K562 (cell line): ENCODE measurements at regions not wholly inside any gene's neighbourhood (a gene's known extent, or its start where the extent isn't known, plus 50 kb on each side); places are given as distances from the start of the nearest gene placed in this dataset.

Experiments used
- ATAC-seq: fragments of 200-7000 bp; cut with Tn5 transposase; 3 replicates; pipeline ENCODE4 v1.9.1; 2020; ENCODE audit warnings: moderate library complexity
- BruUV-seq: library from RNA; stranded (reverse); fragments of 400-500 nt; replicated peaks from 2 replicates; lab custom pipeline; 2021; lab: Mats Ljungman, UMichigan
- CTCF ChIA-PET: fragments of 300-600 bp; formaldehyde crosslinking; extraction: SDS; loops from one replicate; lab custom pipeline; 2021; ENCODE audit warnings: low intra/inter-chr PET ratio; lab: Yijun Ruan, JAX
- POLR2A ChIA-PET: fragments of 300-600, 350-650 bp; sonication (Branson Sonifier 250); formaldehyde crosslinking; extraction: SDS; loops from one replicate; lab custom pipeline; 2021; ENCODE audit warnings: antibody characterized with exemption, inconsistent platforms; lab: Yijun Ruan, JAX
- DNase-seq, 4 experiments: peaks; one replicate each; pipeline versions ENCODE4 v3.0.0 to v3.0.0-alpha.2; 2011 to 2018; ENCODE audit warnings: low spot score in 3 of 4, mixed read lengths in 3 of 4; ENCODE audit errors: extremely low read depth in 1 of 4
- FAIRE-seq: peaks from 2 replicates; lab custom pipeline; 2011; peaks lifted over from hg19 to GRCh38; lab: Jason Lieb, UNC
- H2AFZ ChIP-seq: 2 replicates; pipeline ENCODE4 v1.6.0; 2011; ENCODE audit warnings: low read depth, low read length, control low read depth, inconsistent platforms
- H3K27ac ChIP-seq: fragments of 200-600 bp; 3 replicates; pipeline ENCODE4 v1.8.0; 2011; ENCODE audit warnings: low read depth, mild to moderate bottlenecking, control low read depth, inconsistent platforms, low read length, moderate library complexity, mixed read lengths; ENCODE audit errors: extremely low read depth
- H3K27me3 ChIP-seq, 2 experiments: fragments of 300-600 bp in 1 of 2; 2 replicates in 1 of 2; 3 replicates in 1 of 2; pipeline versions ENCODE4 v1.6.0 to v1.8.0; 2011; ENCODE audit warnings: inconsistent platforms in 2 of 2, low read length in 2 of 2, mild to moderate bottlenecking in 1 of 2, mixed read lengths in 1 of 2, moderate library complexity in 1 of 2; ENCODE audit not compliant: control insufficient read depth in 2 of 2, insufficient read depth in 2 of 2
- H3K36me3 ChIP-seq: fragments of 300-600 bp; 3 replicates; pipeline ENCODE4 v1.8.0; 2011; ENCODE audit warnings: mild to moderate bottlenecking, low read length, inconsistent platforms; ENCODE audit not compliant: control insufficient read depth, insufficient read depth
- H3K4me1 ChIP-seq, 2 experiments: fragments of 200-600 bp in 1 of 2; replicated peaks in 1 of 2; 2 replicates in 1 of 2; 3 replicates in 1 of 2; pipeline versions ENCODE4 v1.5.1 to v1.8.0; 2011; ENCODE audit warnings: inconsistent platforms in 2 of 2, low read length in 2 of 2, mild to moderate bottlenecking in 1 of 2, mixed read lengths in 1 of 2, moderate library complexity in 1 of 2; ENCODE audit not compliant: control insufficient read depth in 2 of 2, insufficient read depth in 2 of 2
- H3K4me2 ChIP-seq: 2 replicates; pipeline ENCODE4 v1.6.1; 2011; ENCODE audit warnings: low read length, control low read depth, inconsistent platforms, mixed read lengths; ENCODE audit not compliant: insufficient read depth
- H3K4me3 ChIP-seq: fragments of 200-600 bp; sonication (generic), shearing (Covaris generic); 2 replicates; pipeline ENCODE4 v1.5.1; 2016; ENCODE audit warnings: control low read depth, inconsistent platforms
- H3K79me2 ChIP-seq: fragments of 200-600 bp; 3 replicates; pipeline ENCODE4 v1.8.0; 2011; ENCODE audit warnings: low read length, inconsistent platforms; ENCODE audit not compliant: control insufficient read depth, insufficient read depth
- H3K9ac ChIP-seq, 2 experiments: 2 replicates each; pipeline versions ENCODE4 v1.6.0 to v1.6.1; 2011; ENCODE audit warnings: low read depth in 2 of 2, low read length in 2 of 2, control low read depth in 1 of 2, inconsistent platforms in 1 of 2, mild to moderate bottlenecking in 1 of 2, mixed read lengths in 1 of 2; ENCODE audit not compliant: insufficient read depth in 1 of 2
- H3K9me1 ChIP-seq: one replicate; pipeline ENCODE4 v1.6.0; 2011; ENCODE audit warnings: inconsistent platforms, mild to moderate bottlenecking, low read length, moderate library complexity; ENCODE audit not compliant: control insufficient read depth, insufficient read depth
- H3K9me3 ChIP-seq: replicated peaks from 2 replicates; pipeline ENCODE4 v1.5.1; 2011; ENCODE audit warnings: low read depth, low read length, inconsistent platforms; ENCODE audit not compliant: control insufficient read depth, insufficient read depth
- H4K20me1 ChIP-seq: replicated peaks from 2 replicates; pipeline ENCODE4 v1.6.1; 2011; ENCODE audit warnings: low read length, inconsistent platforms, mixed read lengths; ENCODE audit not compliant: control insufficient read depth, insufficient read depth
- CHAMP1 ChIP-seq: fragments of 450-650 bp; IDR thresholded peaks from 2 replicates; pipeline ENCODE4 v1.6.1; 2016; ENCODE audit warnings: mild to moderate bottlenecking
- DNMT1 ChIP-seq: fragments of 450-650 bp; IDR thresholded peaks from 2 replicates; pipeline ENCODE4 v1.6.1; 2016; ENCODE audit warnings: antibody characterized with exemption, mild to moderate bottlenecking
- HNRNPUL1 ChIP-seq: fragments of 200-400 bp; formaldehyde crosslinking; IDR thresholded peaks from 2 replicates; pipeline ENCODE4 v1.6.1; 2017; ENCODE audit warnings: low read length
- RBM22 ChIP-seq: fragments of 200-400 bp; formaldehyde crosslinking; IDR thresholded peaks from 2 replicates; pipeline ENCODE4 v1.6.1; 2018; ENCODE audit warnings: low read length, low read depth; ENCODE audit not compliant: poor library complexity, severe bottlenecking
- RBM25 ChIP-seq: fragments of 200-400 bp; formaldehyde crosslinking; IDR thresholded peaks from 2 replicates; pipeline ENCODE4 v1.6.1; 2018; ENCODE audit warnings: low read length, low read depth, moderate library complexity; ENCODE audit not compliant: severe bottlenecking
- SMAD1 ChIP-seq: fragments of 150-350 bp; IDR thresholded peaks from 2 replicates; pipeline ENCODE4 v1.6.1; 2014; ENCODE audit warnings: low read length, low read depth; ENCODE audit not compliant: partially characterized antibody
- TCFL5 ChIP-seq: fragments of 250-450 bp; sonication (Bioruptor Pico); conservative IDR thresholded peaks from 2 replicates; pipeline ENCODE4 v1.6.1; 2021; ENCODE audit warnings: mild to moderate bottlenecking, moderate library complexity, matching md5 sums
- XRCC3 ChIP-seq: fragments of 450-650 bp; IDR thresholded peaks from 2 replicates; pipeline ENCODE4 v1.6.1; 2017; ENCODE audit warnings: mild to moderate bottlenecking, moderate library complexity
- WGBS: fragments of 100-300 bp; shearing (Covaris generic); methylation state at CpG from one replicate; pipeline ENCODE4 v1.1.6; 2016; ENCODE audit warnings: low coverage, mixed read lengths; ENCODE audit not compliant: insufficient coverage; ENCODE audit errors: missing lambda C conversion rate; 5-methylcytosine and 5-hydroxymethylcytosine counted together
- in situ Hi-C: fragments of 300-500 bp; cut with MboI; formaldehyde crosslinking; loops from 4 replicates; pipeline ENCODE4 v1.15.0; 2018; ENCODE audit warnings: inconsistent platforms, mixed read lengths
- intact Hi-C: fragments of 100-400 bp; cut with micrococcal nuclease; formaldehyde crosslinking; loops from 2 replicates; pipeline ENCODE4 v1.14.2; 2022

- no peaks in the 10 kb centered on the region for H4K20me1 ChIP-seq
- FAIRE-seq (no peak), DNase-seq (no peak), ATAC-seq (no peak)
- no peak overlapping the region for H2AFZ ChIP-seq
- no peaks in the 10 kb centered on the region for H3K79me2 ChIP-seq
- H3K27me3 ChIP-seq, result peaks cover 0 to 19% of the 10 kb centered on the region in 2 experiments; a peak in 2 of 5 replicates
- ChIA-PET CTCF (no interaction called here), POLR2A (no interaction called here)
- H3K4me1 ChIP-seq, result no peaks in the 10 kb centered on the region; a peak in 1 of 5 replicates
- H3K9me1 ChIP-seq, result no peaks in the 10 kb centered on the region
- H3K36me3 ChIP-seq, result no peaks in the 10 kb centered on the region
- TF ChIP-seq HNRNPUL1 (no peak), SMAD1 (no peak), DNMT1 (no peak), CHAMP1 (no peak), RBM22 (no peak), TCFL5 (CRISPR knock-in tag) (no peak), RBM25 (no peak), XRCC3 (no peak)
- TF ChIP-seq, all 486 proteins: peak for 0
- intact Hi-C loops, result no loop called here
- Histone ChIP-seq H3K4me2 (no peak overlapping the region), H3K4me3 (no peak overlapping the region), H3K9me3 (no peaks in the 10 kb centered on the region), H3K9ac (no peak overlapping the region), H3K27ac (no peak overlapping the region; the same call in 2 of the 3 replicates)
- in situ Hi-C loops, result no loop called here
- no TSS peak for BruUV-seq
- whole genome bisulfite sequencing, result 4% methylated on average over 7 of the region's 7 CpGs
These were observed 281.2 kb downstream of the MYCN start for GRCh38 chr2:16221461-16222010.
